ENCODE measurements at regions not wholly inside any gene's neighbourhood (a gene's known extent, or its start where the extent isn't known, plus 50 kb on each side); places are given as distances from the start of the nearest gene placed in this dataset.

DNA sequence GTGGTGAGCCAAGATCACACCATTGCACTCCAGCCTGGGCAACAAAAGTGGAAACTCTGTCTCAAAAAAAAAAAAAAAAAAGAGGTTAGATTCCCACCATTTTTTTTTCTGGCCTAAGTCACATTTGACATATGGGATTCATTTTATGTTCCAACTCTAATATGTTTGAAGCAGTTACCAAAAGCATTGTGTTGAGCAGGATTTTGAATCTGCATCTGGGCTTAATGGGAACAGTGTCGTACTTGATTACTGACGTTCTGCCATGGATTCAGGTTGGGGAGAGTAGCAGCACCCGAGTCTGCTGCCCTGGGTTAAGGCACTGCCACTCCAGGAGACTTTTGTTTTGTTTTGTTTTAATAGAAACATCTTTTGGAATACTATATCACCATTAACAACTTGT is 348.7 kb upstream of the TBL1XR1 start:
- no peaks in the 10 kb centered on the region for H3K4me1 ChIP-seq (ENCODE audit: control insufficient read depth in 1 of 2, insufficient read depth in 1 of 2, low read depth in 1 of 2, low read length in 1 of 2)
- no peak overlapping the region for H3K27ac ChIP-seq
- H3K27me3 ChIP-seq, result no peaks in the 10 kb centered on the region
- H3K36me3 ChIP-seq, result no peaks in the 10 kb centered on the region
- no peaks in the 10 kb centered on the region for H3K9me3 ChIP-seq
- H3K4me3 ChIP-seq (ENCODE audit: low read depth in 1 of 2, low read length in 1 of 2), result no peak overlapping the region
- TF ChIP-seq, protein P1, sequence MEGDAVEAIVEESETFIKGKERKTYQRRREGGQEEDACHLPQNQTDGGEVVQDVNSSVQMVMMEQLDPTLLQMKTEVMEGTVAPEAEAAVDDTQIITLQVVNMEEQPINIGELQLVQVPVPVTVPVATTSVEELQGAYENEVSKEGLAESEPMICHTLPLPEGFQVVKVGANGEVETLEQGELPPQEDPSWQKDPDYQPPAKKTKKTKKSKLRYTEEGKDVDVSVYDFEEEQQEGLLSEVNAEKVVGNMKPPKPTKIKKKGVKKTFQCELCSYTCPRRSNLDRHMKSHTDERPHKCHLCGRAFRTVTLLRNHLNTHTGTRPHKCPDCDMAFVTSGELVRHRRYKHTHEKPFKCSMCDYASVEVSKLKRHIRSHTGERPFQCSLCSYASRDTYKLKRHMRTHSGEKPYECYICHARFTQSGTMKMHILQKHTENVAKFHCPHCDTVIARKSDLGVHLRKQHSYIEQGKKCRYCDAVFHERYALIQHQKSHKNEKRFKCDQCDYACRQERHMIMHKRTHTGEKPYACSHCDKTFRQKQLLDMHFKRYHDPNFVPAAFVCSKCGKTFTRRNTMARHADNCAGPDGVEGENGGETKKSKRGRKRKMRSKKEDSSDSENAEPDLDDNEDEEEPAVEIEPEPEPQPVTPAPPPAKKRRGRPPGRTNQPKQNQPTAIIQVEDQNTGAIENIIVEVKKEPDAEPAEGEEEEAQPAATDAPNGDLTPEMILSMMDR (IDR thresholded peaks at IDR 0.05), result no peak

DNA sequence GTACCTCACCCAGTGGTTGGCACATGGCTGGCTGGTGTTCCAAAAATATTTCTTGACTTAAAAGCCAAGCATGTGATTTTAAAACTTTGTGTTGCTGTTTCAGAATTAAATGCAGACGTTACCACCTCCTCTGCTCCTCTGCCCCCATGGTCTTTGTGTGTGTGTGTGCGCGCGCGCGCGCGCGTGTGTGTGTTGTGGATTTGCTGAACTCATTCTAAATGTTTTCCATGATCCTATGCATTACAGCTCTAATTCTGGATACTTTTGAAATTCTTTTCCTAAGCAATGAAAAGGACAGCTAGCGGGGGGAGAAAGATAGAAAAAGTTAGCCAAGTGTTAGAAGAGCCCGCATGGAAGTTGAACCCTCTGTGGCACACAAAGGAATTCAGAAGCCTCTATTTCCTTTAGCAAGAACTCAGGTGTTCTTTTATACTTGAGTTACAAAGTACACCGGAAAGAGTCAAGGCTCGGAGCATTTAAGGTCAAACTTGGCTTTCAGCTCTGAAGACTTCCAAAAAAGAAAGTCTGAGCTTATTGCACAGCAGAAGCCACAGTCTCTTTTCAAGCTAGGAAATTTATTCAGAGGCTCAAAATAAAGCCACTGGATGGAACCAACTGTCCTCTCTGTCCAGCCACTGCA is 350.5 kb upstream of the TBL1XR1 start:
- Histone ChIP-seq H3K4me1 (ENCODE audit: control insufficient read depth in 1 of 2, insufficient read depth in 1 of 2, low read depth in 1 of 2, low read length in 1 of 2) (no peaks in the 10 kb centered on the region), H3K4me3 (ENCODE audit: low read depth in 1 of 2, low read length in 1 of 2) (no peak overlapping the region), H3K27me3 (no peaks in the 10 kb centered on the region), H3K27ac (no peak overlapping the region), H3K9me3 (no peaks in the 10 kb centered on the region), H3K36me3 (no peaks in the 10 kb centered on the region)
- TF ChIP-seq, protein P1 (IDR thresholded peaks at IDR 0.05), result no peak

GRCh38 chr3:177550667-177551066 is 353.4 kb upstream of the TBL1XR1 start:
- TF ChIP-seq, protein P1 (IDR thresholded peaks at IDR 0.05), result no peak
- no peaks in the 10 kb centered on the region for H3K36me3 ChIP-seq
- no peaks in the 10 kb centered on the region for H3K4me1 ChIP-seq (ENCODE audit: control insufficient read depth in 1 of 2, insufficient read depth in 1 of 2, low read depth in 1 of 2, low read length in 1 of 2)
- H3K4me3 ChIP-seq (ENCODE audit: low read depth in 1 of 2, low read length in 1 of 2), result no peak overlapping the region
- H3K27me3 ChIP-seq, result no peaks in the 10 kb centered on the region
- no peaks in the 10 kb centered on the region for H3K9me3 ChIP-seq
- H3K27ac ChIP-seq, result no peak overlapping the region

GRCh38 chr3:177551431-177551836 is 354.2 kb upstream of the TBL1XR1 start:
- H3K27ac ChIP-seq, result no peak overlapping the region
- H3K36me3 ChIP-seq, result no peaks in the 10 kb centered on the region
- no peak overlapping the region for H3K4me3 ChIP-seq (ENCODE audit: low read depth in 1 of 2, low read length in 1 of 2)
- H3K27me3 ChIP-seq, result no peaks in the 10 kb centered on the region
- no peaks in the 10 kb centered on the region for H3K9me3 ChIP-seq
- H3K4me1 ChIP-seq (ENCODE audit: control insufficient read depth in 1 of 2, insufficient read depth in 1 of 2, low read depth in 1 of 2, low read length in 1 of 2), result no peaks in the 10 kb centered on the region
- TF ChIP-seq, protein P1 (IDR thresholded peaks at IDR 0.05), result no peak

GRCh38 chr3:177552051-177552450 is 354.8 kb upstream of the TBL1XR1 start:
- no peak overlapping the region for H3K4me3 ChIP-seq (ENCODE audit: low read depth in 1 of 2, low read length in 1 of 2)
- no peaks in the 10 kb centered on the region for H3K9me3 ChIP-seq
- no peaks in the 10 kb centered on the region for H3K36me3 ChIP-seq
- no peaks in the 10 kb centered on the region for H3K4me1 ChIP-seq (ENCODE audit: control insufficient read depth in 1 of 2, insufficient read depth in 1 of 2, low read depth in 1 of 2, low read length in 1 of 2)
- no peak overlapping the region for H3K27ac ChIP-seq
- no peaks in the 10 kb centered on the region for H3K27me3 ChIP-seq
- TF ChIP-seq, protein P1 (IDR thresholded peaks at IDR 0.05), result no peak
